Neural cell (in vitro differentiated cells): ENCODE measurements at regions not wholly inside any gene's neighbourhood (a gene's known extent, or its start where the extent isn't known, plus 50 kb on each side); places are given as distances from the start of the nearest gene placed in this dataset.

Experiments
- H2AFZ ChIP-seq: fragments of 200-600, 300-800 bp; sonication (generic), shearing (Covaris generic); 2 replicates; pipeline ENCODE4 v1.6.0; 2014; ENCODE audit warnings: low read depth, mild to moderate bottlenecking, antibody characterized with exemption, low read length, moderate library complexity
- H3F3A ChIP-seq: fragments of 200-600 bp; shearing (Covaris generic); 2 replicates; pipeline ENCODE4 v1.6.1; 2016; ENCODE audit warnings: mild to moderate bottlenecking, moderate library complexity, mixed read lengths, antibody characterized with exemption, low read length; ENCODE audit not compliant: insufficient read depth, poor library complexity, severe bottlenecking
- H3K27ac ChIP-seq: fragments of 200-600, 300-800 bp; sonication (generic), shearing (Covaris generic); 2 replicates; pipeline ENCODE4 v1.5.1; 2014; ENCODE audit warnings: mild to moderate bottlenecking, low read length, moderate library complexity
- H3K27me3 ChIP-seq: fragments of 300-800, 200-600 bp; sonication (generic), shearing (Covaris generic); 2 replicates; pipeline ENCODE4 v1.6.0; 2014; ENCODE audit warnings: mild to moderate bottlenecking, low read depth, low read length, moderate library complexity; ENCODE audit not compliant: insufficient read depth
- H3K36me3 ChIP-seq: fragments of 300-800, 200-600 bp; sonication (generic), shearing (Covaris generic); 2 replicates; pipeline ENCODE4 v1.5.1; 2014; ENCODE audit warnings: mild to moderate bottlenecking, antibody characterized with exemption, low read length, moderate library complexity; ENCODE audit not compliant: insufficient read depth
- H3K4me2 ChIP-seq: fragments of 300-800, 200-600 bp; sonication (generic), shearing (Covaris generic); 2 replicates; pipeline ENCODE4 v1.6.0; 2014; ENCODE audit warnings: mild to moderate bottlenecking, low read length
- H3K4me3 ChIP-seq: fragments of 300-800, 200-600 bp; sonication (generic), shearing (Covaris generic); 2 replicates; pipeline ENCODE4 v1.5.1; 2014; ENCODE audit warnings: mild to moderate bottlenecking, low read length, moderate library complexity
- H3K79me2 ChIP-seq: fragments of 200-600 bp; shearing (Covaris generic); replicated peaks from 2 replicates; pipeline ENCODE4 v1.6.0; 2014; ENCODE audit warnings: mild to moderate bottlenecking, low read length, moderate library complexity; ENCODE audit not compliant: insufficient read depth
- H3K9ac ChIP-seq: fragments of 300-800, 200-600 bp; sonication (generic), shearing (Covaris generic); 2 replicates; pipeline ENCODE4 v1.6.1; 2016; ENCODE audit warnings: mild to moderate bottlenecking, low read length, mixed read lengths
- H3K9me2 ChIP-seq: fragments of 200-600 bp; shearing (Covaris generic); 2 replicates; pipeline ENCODE4 v1.6.1; 2016; ENCODE audit warnings: mild to moderate bottlenecking, low read length, mixed read lengths; ENCODE audit not compliant: insufficient read depth
- H3K9me3 ChIP-seq: fragments of 200-600, 300-800 bp; sonication (generic), shearing (Covaris generic); 2 replicates; pipeline ENCODE4 v1.6.1; 2016; ENCODE audit warnings: mild to moderate bottlenecking, mixed run types, low read length, moderate library complexity, mixed read lengths
- H4K20me1 ChIP-seq: fragments of 200-600 bp; shearing (Covaris generic); 2 replicates; pipeline ENCODE4 v1.6.1; 2016; ENCODE audit warnings: mild to moderate bottlenecking, mixed run types; ENCODE audit not compliant: insufficient read depth
- CTCF ChIP-seq: fragments of 450-650 bp; IDR thresholded peaks from 2 replicates; pipeline ENCODE4 v1.5.1; 2014; ENCODE audit warnings: antibody characterized with exemption, mild to moderate bottlenecking, moderate library complexity; ENCODE audit not compliant: poor library complexity, severe bottlenecking
- EP300 ChIP-seq: fragments of 450-650 bp; conservative IDR thresholded peaks from 2 replicates; pipeline ENCODE4 v1.6.1; 2014; ENCODE audit warnings: antibody characterized with exemption, mild to moderate bottlenecking, moderate library complexity; ENCODE audit not compliant: poor library complexity, severe bottlenecking
- EZH2 ChIP-seq: fragments of 200-600, 300-800 bp; shearing (Covaris generic), sonication (generic); IDR thresholded peaks from 2 replicates; pipeline ENCODE4 v1.6.1; 2014; ENCODE audit warnings: antibody characterized with exemption, low read length, borderline replicate concordance, mild to moderate bottlenecking; ENCODE audit not compliant: insufficient read depth, poor library complexity, severe bottlenecking
- MXI1 ChIP-seq: fragments of 450-650 bp; conservative IDR thresholded peaks from 2 replicates; pipeline ENCODE4 v1.6.1; 2014; ENCODE audit warnings: antibody characterized with exemption, mild to moderate bottlenecking; ENCODE audit not compliant: poor library complexity, severe bottlenecking
- POLR2AphosphoS5 ChIP-seq: IDR thresholded peaks from 2 replicates; pipeline ENCODE4 v1.6.1; 2012
- RAD21 ChIP-seq: fragments of 450-650 bp; conservative IDR thresholded peaks from 2 replicates; pipeline ENCODE4 v1.6.1; 2014; ENCODE audit warnings: antibody characterized with exemption, mild to moderate bottlenecking, moderate library complexity
- REST ChIP-seq: IDR thresholded peaks from 2 replicates; pipeline ENCODE4 v1.6.1; 2012; ENCODE audit warnings: borderline replicate concordance
- SMC3 ChIP-seq: fragments of 450-650 bp; conservative IDR thresholded peaks from 2 replicates; pipeline ENCODE4 v1.6.1; 2014; ENCODE audit warnings: antibody characterized with exemption, mild to moderate bottlenecking, moderate library complexity; ENCODE audit not compliant: poor library complexity
- TAF1 ChIP-seq: IDR thresholded peaks from 2 replicates; pipeline ENCODE4 v1.6.1; 2012; ENCODE audit warnings: low read depth

GRCh38 chr16:5642011-5642410 is 544.4 kb upstream of the EEF2KMT start:
- H4K20me1 ChIP-seq, result no peaks in the 10 kb centered on the region
- no peaks in the 10 kb centered on the region for H3K27me3 ChIP-seq
- no peak overlapping the region for H3K4me3 ChIP-seq
- no peaks in the 10 kb centered on the region for H3K9me3 ChIP-seq
- TF ChIP-seq RAD21, result no peak
- no peak for TF ChIP-seq EZH2
- no peak for TF ChIP-seq POLR2AphosphoS5
- TF ChIP-seq EP300, result no peak
- TF ChIP-seq SMC3, result no peak
- no peaks in the 10 kb centered on the region for H3K9me2 ChIP-seq
- H3K4me2 ChIP-seq, result no peak overlapping the region
- no peaks in the 10 kb centered on the region for H3F3A ChIP-seq
- no peaks in the 10 kb centered on the region for H3K36me3 ChIP-seq
- no peak overlapping the region for H3K27ac ChIP-seq
- no peak overlapping the region for H3K9ac ChIP-seq
- no peak overlapping the region for H2AFZ ChIP-seq
- no peaks in the 10 kb centered on the region for H3K79me2 ChIP-seq

- no peaks in the 10 kb centered on the region for H3K9me3 ChIP-seq
- no peaks in the 10 kb centered on the region for H3K9me2 ChIP-seq
- H3K27ac ChIP-seq, result no peak overlapping the region
- H3K4me2 ChIP-seq, result no peak overlapping the region
- H4K20me1 ChIP-seq, result no peaks in the 10 kb centered on the region
- no peak overlapping the region for H3K4me3 ChIP-seq
- no peaks in the 10 kb centered on the region for H3K36me3 ChIP-seq
- no peaks in the 10 kb centered on the region for H3K79me2 ChIP-seq
- no peak overlapping the region for H3K9ac ChIP-seq
- TF ChIP-seq POLR2AphosphoS5 (no peak), SMC3 (no peak), CTCF (no peak), EP300 (no peak), EZH2 (no peak), RAD21 (no peak), MXI1 (no peak), REST (no peak), TAF1 (no peak)
- H3F3A ChIP-seq, result no peaks in the 10 kb centered on the region
- H2AFZ ChIP-seq, result no peak overlapping the region
- no peaks in the 10 kb centered on the region for H3K27me3 ChIP-seq
These were observed 543.3 kb upstream of the EEF2KMT start for GRCh38 chr16:5640883-5641282.

GRCh38 chr16:5639531-5639930 is 541.9 kb upstream of the EEF2KMT start:
- H3K36me3 ChIP-seq, result no peaks in the 10 kb centered on the region
- no peak for TF ChIP-seq CTCF
- TF ChIP-seq EZH2, result no peak
- no peaks in the 10 kb centered on the region for H3K27me3 ChIP-seq
- H3K27ac ChIP-seq, result no peak overlapping the region
- H3K9me2 ChIP-seq, result no peaks in the 10 kb centered on the region
- H3K4me3 ChIP-seq, result no peak overlapping the region
- no peaks in the 10 kb centered on the region for H3F3A ChIP-seq
- no peak overlapping the region for H3K4me2 ChIP-seq
- no peak overlapping the region for H3K9ac ChIP-seq
- H2AFZ ChIP-seq, result no peak overlapping the region
- H4K20me1 ChIP-seq, result no peaks in the 10 kb centered on the region
- H3K79me2 ChIP-seq, result no peaks in the 10 kb centered on the region
- H3K9me3 ChIP-seq, result no peaks in the 10 kb centered on the region
